ENCODE measurements at regions not wholly inside any gene's neighbourhood (a gene's known extent, or its start where the extent isn't known, plus 50 kb on each side); places are given as distances from the start of the nearest gene placed in this dataset.

GRCh38 chr2:41417511-41417910 lies 630.3 kb upstream of the PKDCC start:
- TF ChIP-seq CTCF (IDR thresholded peaks at IDR 0.05; ENCODE audit: insufficient read depth, low read length) (no peak), POLR2AphosphoS5 (IDR thresholded peaks at IDR 0.05; ENCODE audit: low read depth) (no peak), REST (IDR thresholded peaks at IDR 0.05; ENCODE audit: insufficient replicate concordance, low read depth) (no peak), GABPA (IDR thresholded peaks at IDR 0.05; ENCODE audit: low read depth) (no peak), SPI1 (IDR thresholded peaks at IDR 0.05; ENCODE audit: borderline replicate concordance, low read depth) (no peak)

Measured in HL-60 (cell line).